Erythroblast (primary cell): ENCODE measurements at regions not wholly inside any gene's neighbourhood (a gene's known extent, or its start where the extent isn't known, plus 50 kb on each side); places are given as distances from the start of the nearest gene placed in this dataset.

Experiments used
- GATA1 ChIP-seq: IDR thresholded peaks from 2 replicates; pipeline ENCODE4 v1.6.1; 2011; ENCODE audit warnings: low read depth, mild to moderate bottlenecking, control low read depth, low read length, moderate library complexity
- POLR2A ChIP-seq: IDR thresholded peaks from 2 replicates; pipeline ENCODE4 v1.6.1; 2011; ENCODE audit warnings: mild to moderate bottlenecking, low read length

DNA sequence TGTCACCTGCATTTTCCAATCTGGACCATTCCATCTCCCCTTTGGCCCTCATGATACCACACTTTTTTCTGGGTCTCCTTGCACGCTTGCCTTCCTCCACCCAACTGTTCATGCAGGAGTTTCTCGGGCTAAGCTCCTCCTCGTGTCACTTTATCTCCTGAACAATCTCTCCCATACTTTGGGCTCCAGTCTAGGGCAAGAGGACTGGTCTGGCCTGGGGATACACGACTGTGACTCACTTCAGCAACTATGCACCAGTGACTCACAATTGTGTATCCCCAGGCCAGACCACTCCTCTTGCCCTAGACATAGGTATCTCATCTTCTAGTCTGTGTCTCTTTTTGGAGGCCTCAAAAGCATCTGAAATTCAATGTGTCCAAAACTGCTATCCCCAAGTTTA, 149.4 kb upstream of the PTPRM start:
- TF ChIP-seq POLR2A: no peak
- TF ChIP-seq GATA1: no peak
